ENCODE measurements at regions not wholly inside any gene's neighbourhood (a gene's known extent, or its start where the extent isn't known, plus 50 kb on each side); places are given as distances from the start of the nearest gene placed in this dataset.

GRCh38 chr20:36824142-36824940 lies 50.8 kb upstream of the DSN1 start:
- H3K36me3 Mint-ChIP-seq = peaks cover 19% of the 10 kb centered on the region
- no peak for DNase-seq (ENCODE audit: extremely low spot score, unreplicated experiment)
- H3K27ac Mint-ChIP-seq = peak overlapping the region; percentile 87
- no peaks in the 10 kb centered on the region for H3K27me3 Mint-ChIP-seq
- peak overlapping the region; percentile 40 for H3K4me3 Mint-ChIP-seq
- H3K9me3 Mint-ChIP-seq = no peaks in the 10 kb centered on the region
- TF ChIP-seq CTCF (conservative IDR thresholded peaks at IDR 0.05) = no peak
- peaks cover 10% of the 10 kb centered on the region for H3K4me1 Mint-ChIP-seq (ENCODE audit: unreplicated experiment)

- no peak overlapping the region for H3K27ac Mint-ChIP-seq
- TF ChIP-seq CTCF (conservative IDR thresholded peaks at IDR 0.05) = no peak
- H3K4me1 Mint-ChIP-seq (ENCODE audit: unreplicated experiment) = no peaks in the 10 kb centered on the region
- peaks cover 19% of the 10 kb centered on the region for H3K36me3 Mint-ChIP-seq
- no peak for DNase-seq (ENCODE audit: extremely low spot score, unreplicated experiment)
- H3K9me3 Mint-ChIP-seq = no peaks in the 10 kb centered on the region
- no peaks in the 10 kb centered on the region for H3K27me3 Mint-ChIP-seq
- no peak overlapping the region for H3K4me3 Mint-ChIP-seq
Observed at GRCh38 chr20:36825385-36826104, 50.4 kb upstream of the TLDC2 start.

Data from type B pancreatic cell (in vitro differentiated cells).